H1 (cell line): ENCODE measurements at regions not wholly inside any gene's neighbourhood (a gene's known extent, or its start where the extent isn't known, plus 50 kb on each side); places are given as distances from the start of the nearest gene placed in this dataset.

ENCODE experiments used
- HDAC6 ChIP-seq: IDR thresholded peaks from one replicate; pipeline ENCODE4 v1.7.1; 2012; ENCODE audit warnings: low read depth, mild to moderate bottlenecking, inconsistent platforms, low read length, moderate library complexity
- JUN ChIP-seq: IDR thresholded peaks from 2 replicates; pipeline ENCODE4 v1.6.1; 2011; ENCODE audit warnings: low read depth, mild to moderate bottlenecking, improper control_type of control experiment, low read length
- POLR2A ChIP-seq, 2 experiments: IDR thresholded peaks; 1 replicate in 1 of 2; 2 replicates in 1 of 2; pipeline ENCODE4 v1.6.1; 2011; ENCODE audit warnings: low read depth in 2 of 2, low read length in 2 of 2, mild to moderate bottlenecking in 2 of 2; ENCODE audit errors: control extremely low read depth in 1 of 2
- TF ChIP-seq, protein P1 (sequence below): IDR thresholded peaks from 2 replicates; pipeline ENCODE4 v1.6.1; 2011; ENCODE audit warnings: low read length, improper control_type of control experiment
- TF ChIP-seq, protein P2 (sequence below), 3 experiments: IDR thresholded peaks; 1 replicate in 2 of 3; 2 replicates in 1 of 3; pipeline versions ENCODE4 v1.5.1 to v1.6.1; 2011; ENCODE audit warnings: low read length in 3 of 3, mild to moderate bottlenecking in 3 of 3, inconsistent platforms in 2 of 3, low read depth in 1 of 3, moderate library complexity in 1 of 3; ENCODE audit not compliant: insufficient read depth in 1 of 3; ENCODE audit errors: control extremely low read depth in 1 of 3

DNA sequence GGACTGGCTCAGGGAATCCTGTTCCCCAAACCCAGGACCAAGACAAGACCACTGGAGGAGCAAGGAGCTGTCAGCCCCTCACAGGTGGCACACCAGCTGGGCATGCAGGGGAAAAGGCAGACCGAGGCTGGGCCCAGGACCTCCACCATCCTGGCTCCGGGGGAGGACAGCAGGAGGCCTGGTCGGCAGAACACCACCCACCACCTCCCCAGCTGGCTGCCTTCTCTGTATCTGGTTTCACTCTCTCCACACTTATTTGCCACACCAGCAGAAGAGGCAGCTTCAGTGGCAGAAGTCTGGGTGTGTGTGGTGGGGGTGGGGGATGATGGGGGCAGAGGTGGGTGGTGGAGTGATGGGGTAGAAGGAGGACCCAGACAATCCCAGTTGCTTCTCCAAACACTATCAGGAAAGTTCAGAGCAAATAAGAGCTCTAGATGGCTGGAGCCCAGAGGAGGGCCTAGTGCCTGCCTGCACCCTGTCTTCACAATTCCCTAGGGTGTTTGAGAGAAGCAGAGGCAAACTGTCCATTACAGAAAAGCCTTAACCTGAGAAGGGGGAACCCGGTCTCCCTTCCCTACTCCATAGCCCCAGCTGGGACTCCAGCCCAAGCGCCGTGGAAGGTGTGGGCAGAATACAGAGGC, 51.9 kb upstream of the CDON start:
- TF ChIP-seq JUN = no peak
- TF ChIP-seq, protein P1, sequence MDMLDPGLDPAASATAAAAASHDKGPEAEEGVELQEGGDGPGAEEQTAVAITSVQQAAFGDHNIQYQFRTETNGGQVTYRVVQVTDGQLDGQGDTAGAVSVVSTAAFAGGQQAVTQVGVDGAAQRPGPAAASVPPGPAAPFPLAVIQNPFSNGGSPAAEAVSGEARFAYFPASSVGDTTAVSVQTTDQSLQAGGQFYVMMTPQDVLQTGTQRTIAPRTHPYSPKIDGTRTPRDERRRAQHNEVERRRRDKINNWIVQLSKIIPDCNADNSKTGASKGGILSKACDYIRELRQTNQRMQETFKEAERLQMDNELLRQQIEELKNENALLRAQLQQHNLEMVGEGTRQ = no peak
- TF ChIP-seq POLR2A (IDR thresholded peaks at IDR 0.05; ENCODE audit: control extremely low read depth in 1 of 2, low read depth in 2 of 2, low read length in 2 of 2) = no peak
- TF ChIP-seq, protein P2, sequence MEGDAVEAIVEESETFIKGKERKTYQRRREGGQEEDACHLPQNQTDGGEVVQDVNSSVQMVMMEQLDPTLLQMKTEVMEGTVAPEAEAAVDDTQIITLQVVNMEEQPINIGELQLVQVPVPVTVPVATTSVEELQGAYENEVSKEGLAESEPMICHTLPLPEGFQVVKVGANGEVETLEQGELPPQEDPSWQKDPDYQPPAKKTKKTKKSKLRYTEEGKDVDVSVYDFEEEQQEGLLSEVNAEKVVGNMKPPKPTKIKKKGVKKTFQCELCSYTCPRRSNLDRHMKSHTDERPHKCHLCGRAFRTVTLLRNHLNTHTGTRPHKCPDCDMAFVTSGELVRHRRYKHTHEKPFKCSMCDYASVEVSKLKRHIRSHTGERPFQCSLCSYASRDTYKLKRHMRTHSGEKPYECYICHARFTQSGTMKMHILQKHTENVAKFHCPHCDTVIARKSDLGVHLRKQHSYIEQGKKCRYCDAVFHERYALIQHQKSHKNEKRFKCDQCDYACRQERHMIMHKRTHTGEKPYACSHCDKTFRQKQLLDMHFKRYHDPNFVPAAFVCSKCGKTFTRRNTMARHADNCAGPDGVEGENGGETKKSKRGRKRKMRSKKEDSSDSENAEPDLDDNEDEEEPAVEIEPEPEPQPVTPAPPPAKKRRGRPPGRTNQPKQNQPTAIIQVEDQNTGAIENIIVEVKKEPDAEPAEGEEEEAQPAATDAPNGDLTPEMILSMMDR (IDR thresholded peaks at IDR 0.05; ENCODE audit: control extremely low read depth in 1 of 3, insufficient read depth in 1 of 3, low read depth in 1 of 3, low read length in 3 of 3) = no peak
- TF ChIP-seq HDAC6 = no peak
